K562 (cell line): ENCODE measurements at regions not wholly inside any gene's neighbourhood (a gene's known extent, or its start where the extent isn't known, plus 50 kb on each side); places are given as distances from the start of the nearest gene placed in this dataset.

Experiments
- ARID1B ChIP-seq: fragments of 450-650 bp; IDR thresholded peaks from 2 replicates; pipeline ENCODE4 v1.6.1; 2016; ENCODE audit warnings: antibody characterized with exemption, mild to moderate bottlenecking, inconsistent platforms
- CREB3 ChIP-seq: fragments of 450-650 bp; conservative IDR thresholded peaks from 2 replicates; pipeline ENCODE4 v1.6.1; 2016; ENCODE audit warnings: missing genetic modification characterization, low read depth, mild to moderate bottlenecking, missing compliant biosample characterization, moderate library complexity
- EP300 ChIP-seq: IDR thresholded peaks from 2 replicates; pipeline ENCODE4 v1.6.1; 2012; ENCODE audit warnings: low read length, improper control_type of control experiment
- FOXP4 ChIP-seq: sonication (generic); formaldehyde crosslinking; IDR thresholded peaks from 2 replicates; pipeline ENCODE4 v1.8.0; 2022; ENCODE audit warnings: mild to moderate bottlenecking, missing genetic modification reagents, borderline replicate concordance
- GTF2B ChIP-seq: IDR thresholded peaks from 2 replicates; pipeline ENCODE4 v1.6.1; 2011; ENCODE audit not compliant: insufficient read length; ENCODE audit errors: extremely low read depth
- HNRNPH1 ChIP-seq: fragments of 200-400 bp; formaldehyde crosslinking; optimal IDR thresholded peaks from 2 replicates; pipeline ENCODE3; 2017; ENCODE audit warnings: low read depth, mild to moderate bottlenecking, low read length, moderate library complexity
- HNRNPUL1 ChIP-seq: fragments of 200-400 bp; formaldehyde crosslinking; IDR thresholded peaks from 2 replicates; pipeline ENCODE4 v1.6.1; 2017; ENCODE audit warnings: low read length
- ILF3 ChIP-seq: fragments of 450-650 bp; IDR thresholded peaks from 2 replicates; pipeline ENCODE4 v1.6.1; 2018; ENCODE audit warnings: antibody characterized with exemption, mild to moderate bottlenecking, moderate library complexity, borderline replicate concordance
- LCOR ChIP-seq: sonication (generic); formaldehyde crosslinking; IDR thresholded peaks from 2 replicates; pipeline ENCODE4 v1.8.0; 2022; ENCODE audit warnings: mild to moderate bottlenecking, missing genetic modification reagents
- PURB ChIP-seq: sonication (generic); formaldehyde crosslinking; IDR thresholded peaks from 2 replicates; pipeline ENCODE4 v1.9.0; 2021; ENCODE audit warnings: low read depth, mild to moderate bottlenecking, missing genetic modification reagents
- RB1 ChIP-seq: fragments of 450-650 bp; IDR thresholded peaks from 2 replicates; pipeline ENCODE4 v1.6.1; 2017; ENCODE audit warnings: low read depth, mild to moderate bottlenecking
- RBM25 ChIP-seq: fragments of 200-400 bp; formaldehyde crosslinking; IDR thresholded peaks from 2 replicates; pipeline ENCODE4 v1.6.1; 2018; ENCODE audit warnings: low read length, low read depth, moderate library complexity; ENCODE audit not compliant: severe bottlenecking
- RREB1 ChIP-seq: fragments of 250-450 bp; sonication (Bioruptor Pico); IDR thresholded peaks from 2 replicates; pipeline ENCODE4 v1.4.0; 2020
- STAT5B ChIP-seq: fragments of 250-450 bp; sonication (Bioruptor Pico); IDR thresholded peaks from 2 replicates; pipeline ENCODE4 v1.8.0; 2021; ENCODE audit warnings: mild to moderate bottlenecking, inconsistent platforms
- U2AF1 ChIP-seq: fragments of 200-400 bp; formaldehyde crosslinking; optimal IDR thresholded peaks from 2 replicates; pipeline ENCODE3; 2017; ENCODE audit warnings: mild to moderate bottlenecking, low read depth, low read length, moderate library complexity
- YBX1 ChIP-seq: fragments of 450-650 bp; IDR thresholded peaks from 2 replicates; pipeline ENCODE4 v1.7.1; 2016; ENCODE audit warnings: mild to moderate bottlenecking
- ZC3H8 ChIP-seq: fragments of 450-650 bp; IDR thresholded peaks from 2 replicates; pipeline ENCODE4 v1.6.1; 2017
- ZNF146 ChIP-seq: IDR thresholded peaks from one replicate; pipeline ENCODE4 v1.6.1; 2018; ENCODE audit warnings: missing compliant biosample characterization; ENCODE audit not compliant: unreplicated experiment
- ZNF696 ChIP-seq: fragments of 250-450 bp; sonication (Bioruptor Pico); conservative IDR thresholded peaks from 2 replicates; pipeline ENCODE4 v1.4.0; 2020; ENCODE audit warnings: mild to moderate bottlenecking, moderate library complexity
- ZSCAN29 ChIP-seq: fragments of 450-650 bp; IDR thresholded peaks from 2 replicates; pipeline ENCODE4 v1.6.1; 2017

- TF ChIP-seq ZSCAN29 (0 out of 2 replicates have a peak, but pooled peaks have one; percentile 17), GTF2B (no peak), ZNF146 (CRISPR knock-in tag) (no peak), FOXP4 (CRISPR knock-in tag) (no peak), ILF3 (no peak), RB1 (no peak; the same call in 1 of the 2 replicates), PURB (no peak), U2AF1 (no peak), RREB1 (no peak), EP300 (peak; percentile 90), HNRNPH1 (no peak), ZNF696 (CRISPR knock-in tag) (no peak), CREB3 (tag) (no peak), LCOR (CRISPR knock-in tag) (peak; percentile 73; the same call in 1 of the 2 replicates), YBX1 (no peak), ARID1B (peak; percentile 95), RBM25 (no peak), STAT5B (CRISPR knock-in tag) (no peak), ZC3H8 (no peak), HNRNPUL1 (no peak)
Measured at GRCh38 chr6:15915508-15916178, 213.2 kb upstream of the MYLIP start (continued).
